AG08396 (cell line): ENCODE measurements at regions not wholly inside any gene's neighbourhood (a gene's known extent, or its start where the extent isn't known, plus 50 kb on each side); places are given as distances from the start of the nearest gene placed in this dataset.
"Not testable (repeated sequence)": the region's sequence is repeated elsewhere in the genome, so short reads cannot be mapped to it uniquely, and the experiment has no call there.

Experiments
- DNase-seq: peaks from one replicate; pipeline ENCODE4 v3.0.0; 2012; ENCODE audit warnings: low spot score, mixed read lengths

DNA sequence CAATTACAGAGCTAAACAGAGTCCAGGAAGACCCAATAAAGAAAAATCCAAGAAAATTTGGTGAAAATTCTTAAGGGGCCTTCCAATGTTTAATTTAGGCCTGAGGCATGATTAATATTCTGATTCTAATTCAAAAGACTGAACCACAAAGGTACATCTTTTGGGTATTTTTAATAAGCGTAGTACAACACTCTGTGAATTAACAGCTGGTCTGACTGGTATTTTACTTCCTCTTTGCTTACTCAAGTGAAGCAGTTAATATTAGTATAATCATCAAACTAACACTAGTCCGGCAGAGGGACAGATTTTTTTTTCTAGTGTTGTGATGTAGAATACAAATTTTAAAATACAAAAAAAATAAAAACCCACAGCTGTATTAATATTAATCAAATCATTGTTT lies 652.9 kb downstream of the NR4A2 start:
- DNase-seq = no peak

DNA sequence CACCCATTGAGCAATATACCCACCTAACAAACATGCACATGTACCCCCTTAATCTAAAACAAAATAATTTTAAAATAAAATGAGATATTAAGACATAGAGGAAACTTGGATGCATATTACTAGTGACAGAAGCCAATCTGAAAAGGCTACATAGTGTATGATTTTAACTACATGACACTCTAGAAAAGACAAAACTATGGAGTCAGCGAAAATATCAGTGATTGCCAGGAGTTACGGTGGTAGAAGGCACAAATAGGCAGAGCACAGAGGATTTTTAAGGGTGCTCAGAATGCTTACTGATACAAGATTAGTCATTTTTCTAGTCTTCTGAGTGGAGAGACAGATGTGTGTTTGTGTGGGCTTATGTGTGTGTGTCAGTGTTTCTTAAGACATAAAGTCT lies 656.6 kb downstream of the NR4A2 start:
- DNase-seq = no peak

DNA sequence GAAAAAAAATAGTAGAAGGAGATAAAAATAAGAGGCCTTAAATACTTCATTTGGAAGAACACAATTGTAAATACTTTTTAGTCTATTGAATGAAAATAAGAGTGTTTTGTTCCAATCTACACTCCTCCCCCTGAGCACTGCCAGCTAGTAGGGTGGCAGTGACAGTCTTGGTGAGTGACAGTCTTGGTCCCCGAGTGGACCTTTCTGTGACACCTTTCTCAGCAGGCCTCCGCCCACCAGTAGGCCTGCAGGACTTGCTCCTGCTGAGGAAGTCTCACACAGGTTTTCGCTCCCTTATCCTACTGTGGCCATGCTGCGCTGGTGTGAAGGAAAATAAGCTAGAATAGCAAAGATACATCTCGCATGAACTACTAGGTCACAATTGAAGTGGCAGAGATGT lies 666.8 kb downstream of the NR4A2 start:
- DNase-seq = no peak

DNA sequence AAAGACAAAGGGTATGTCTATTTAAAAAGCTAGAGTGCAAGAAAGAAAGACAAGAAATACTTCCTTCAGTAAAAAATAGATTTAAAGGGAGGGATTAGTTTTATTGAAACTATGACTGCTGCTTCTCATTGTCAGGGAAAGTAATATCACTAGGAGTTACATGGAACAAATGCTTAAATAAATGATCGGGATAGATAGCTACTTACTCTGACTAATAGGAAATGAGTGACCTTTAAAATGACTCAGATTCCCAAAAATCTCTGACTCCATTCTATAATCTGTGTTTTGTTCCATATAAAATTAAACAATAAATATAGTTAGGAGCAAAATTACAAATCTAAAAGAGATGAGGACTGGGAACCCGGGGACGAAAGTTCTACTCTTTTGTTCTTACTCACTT lies 669.3 kb downstream of the NR4A2 start:
- DNase-seq = no peak

DNA sequence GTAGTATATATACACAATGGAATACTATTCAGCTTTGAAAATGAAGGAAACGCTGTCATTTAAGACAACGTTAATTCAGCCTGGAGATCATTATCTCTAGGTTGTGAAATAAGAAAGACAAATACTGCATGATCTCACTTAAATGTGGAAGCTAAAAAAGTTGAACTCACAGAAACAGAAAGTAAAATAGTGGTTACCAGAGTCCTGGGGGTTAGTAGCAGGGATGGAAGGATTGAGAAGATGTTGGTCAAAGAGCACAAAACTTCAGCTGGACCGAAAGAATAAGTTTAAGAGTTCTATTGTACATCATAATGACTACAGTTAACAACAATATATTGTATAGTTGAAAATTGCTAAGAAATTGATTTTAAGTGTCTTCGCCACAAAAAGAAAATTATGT lies 670.3 kb downstream of the NR4A2 start:
- DNase-seq = no peak

DNA sequence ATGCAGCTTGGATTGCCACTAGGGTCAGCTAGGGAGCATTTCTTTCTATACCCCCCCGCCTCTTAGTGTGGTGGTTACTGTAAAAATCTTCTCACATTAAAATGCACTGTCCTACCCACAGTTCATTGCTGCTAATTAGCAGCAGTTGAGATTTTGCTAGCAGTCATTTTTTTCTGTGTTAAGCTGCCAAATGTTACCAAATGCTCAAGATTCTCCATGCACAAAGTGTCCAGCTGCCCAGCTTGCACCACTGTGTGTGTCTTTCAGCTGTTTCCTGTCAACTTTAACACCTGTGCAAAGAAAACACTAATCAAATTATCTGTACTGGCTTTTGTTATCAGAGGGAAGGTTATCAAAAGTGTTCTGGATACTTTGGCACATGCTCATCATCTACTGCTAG lies 679.3 kb downstream of the NR4A2 start:
- DNase-seq = no peak

DNA sequence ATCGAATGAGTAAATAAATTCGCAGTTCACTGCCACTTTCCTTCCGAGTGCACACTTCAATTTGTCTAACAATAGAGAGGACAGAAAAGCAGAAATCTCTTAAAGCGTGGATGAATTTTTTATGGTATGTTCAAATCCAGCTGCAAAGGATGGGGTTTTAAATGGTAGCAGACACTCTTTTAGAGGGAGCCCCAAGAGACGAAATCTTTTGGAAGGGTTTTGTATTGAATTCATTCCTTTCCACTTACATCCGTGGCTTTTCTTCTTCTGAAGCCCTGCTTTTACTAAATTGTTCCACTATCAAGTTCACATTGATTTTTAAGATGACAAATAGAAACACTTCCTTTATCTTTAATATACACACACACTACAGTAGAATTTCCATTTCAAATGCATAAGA lies 680.7 kb downstream of the NR4A2 start:
- no peak for DNase-seq

DNA sequence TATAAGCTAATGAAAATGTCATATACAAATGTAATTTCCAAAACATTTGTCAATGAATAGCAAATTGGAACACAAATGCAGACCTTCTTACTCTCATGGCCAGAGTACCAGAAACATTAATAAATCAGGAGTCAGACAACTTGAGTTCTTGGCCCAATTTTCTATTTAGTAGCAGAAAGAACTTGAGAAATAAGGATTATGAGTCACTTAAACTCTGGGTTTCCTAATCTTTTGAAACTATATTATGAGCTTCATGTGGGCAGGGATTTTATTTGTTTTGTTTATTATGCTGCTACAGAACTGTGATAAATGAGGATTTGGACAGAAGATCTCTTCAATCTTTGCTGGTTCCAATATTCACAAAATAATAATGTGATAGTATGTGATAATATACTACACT lies 686.7 kb downstream of the NR4A2 start:
- no peak for DNase-seq

DNA sequence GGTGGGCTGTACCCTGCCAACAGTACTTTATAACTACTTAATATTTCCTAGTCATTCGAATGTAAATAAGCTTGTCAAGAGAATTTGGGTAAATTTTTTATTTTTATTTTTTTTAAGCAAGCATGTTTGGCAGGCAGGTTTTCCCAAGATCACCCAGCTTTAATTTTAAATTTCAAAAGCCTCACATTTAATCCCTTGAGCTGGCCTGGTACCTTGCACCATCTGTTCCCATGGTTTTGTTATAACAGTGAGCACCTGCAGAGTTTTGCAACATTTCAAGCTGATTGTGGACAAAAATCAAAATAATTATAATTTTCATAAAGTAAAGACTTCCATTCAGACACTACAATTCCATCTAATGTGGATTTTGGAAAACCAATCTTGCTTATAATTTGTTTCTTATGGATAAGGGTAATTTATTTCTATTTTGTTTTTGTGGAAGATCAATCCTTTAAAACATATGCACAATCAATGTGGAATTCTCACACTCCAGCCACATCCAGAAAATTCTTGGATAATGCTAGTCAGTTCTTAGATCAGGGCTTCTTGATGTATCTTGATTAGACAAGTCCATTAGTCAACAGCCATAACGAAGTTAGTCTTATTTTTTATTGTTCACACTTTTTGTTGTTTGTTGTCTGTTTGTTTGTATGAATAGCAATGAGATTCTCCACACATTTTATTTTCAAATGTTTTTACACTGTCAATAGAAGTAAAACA lies 689.3 kb downstream of the NR4A2 start:
- DNase-seq = no peak

DNA sequence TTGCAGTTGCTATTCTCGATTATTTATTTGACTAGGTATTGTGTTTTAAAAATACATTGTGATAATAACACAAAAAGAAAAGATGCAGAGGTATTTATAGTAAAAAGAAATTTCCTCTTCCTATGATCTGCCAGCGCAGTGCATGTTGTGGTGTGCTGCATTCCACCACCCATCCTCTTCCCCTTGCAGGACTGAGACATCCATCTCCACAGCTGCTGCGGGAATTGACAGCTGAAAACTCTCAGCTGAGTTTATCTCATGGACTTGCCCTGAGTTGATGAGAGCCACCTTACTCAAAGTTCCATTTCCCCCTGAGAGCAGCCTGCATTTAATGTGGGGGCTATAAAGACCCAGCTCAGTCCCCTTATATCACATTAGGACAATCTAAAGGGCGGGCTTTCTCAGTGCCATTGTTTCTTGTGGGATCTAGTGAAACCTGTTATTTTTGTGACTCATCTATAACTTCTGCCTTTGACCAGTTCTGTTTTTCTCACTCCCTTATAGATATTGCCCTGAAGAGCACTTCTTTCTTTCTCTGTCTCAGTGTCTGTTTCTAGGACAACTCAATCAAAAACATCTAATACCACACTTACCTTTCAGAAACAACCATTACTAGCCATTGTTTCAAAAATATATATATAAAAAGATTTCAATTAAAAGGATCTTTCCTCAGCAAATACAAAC lies 698.5 kb downstream of the NR4A2 start:
- DNase-seq = no peak

DNA sequence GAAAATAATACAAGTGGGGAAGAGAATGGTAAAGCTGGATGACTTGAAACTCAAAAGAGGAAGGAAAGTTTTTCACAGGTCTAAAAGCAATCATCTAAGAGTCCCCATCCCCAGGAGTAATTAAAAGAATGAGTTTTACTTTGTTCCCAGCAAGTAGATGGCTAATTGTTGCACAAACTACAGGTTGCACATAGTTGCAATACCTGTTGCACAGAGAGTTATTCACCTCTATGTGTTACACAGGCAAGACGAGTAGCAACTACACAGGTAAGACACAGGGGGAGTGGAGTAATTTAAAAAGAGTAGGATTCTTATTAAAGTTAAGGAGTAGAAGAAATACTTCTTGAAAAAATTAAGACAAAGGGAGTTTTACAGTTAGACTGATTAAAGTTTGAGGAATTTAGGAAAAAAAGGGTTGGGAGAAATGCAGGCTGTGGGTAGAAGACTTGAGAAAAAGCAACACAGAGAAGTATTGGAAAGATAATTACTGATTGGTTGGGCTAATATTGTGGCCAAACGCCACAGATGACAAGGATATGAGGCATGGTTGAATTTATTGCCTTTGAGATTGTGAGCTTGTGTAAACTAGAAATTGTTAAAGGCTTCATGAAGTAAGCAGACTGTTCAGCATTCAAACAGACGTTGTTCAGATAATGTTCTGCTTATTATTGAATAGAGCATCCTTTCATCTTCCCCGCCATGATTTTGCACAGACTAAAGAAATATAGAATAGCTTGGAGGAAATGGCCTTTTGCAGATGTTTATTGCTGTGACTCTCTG lies 699.3 kb downstream of the NR4A2 start:
- DNase-seq = no peak

DNA sequence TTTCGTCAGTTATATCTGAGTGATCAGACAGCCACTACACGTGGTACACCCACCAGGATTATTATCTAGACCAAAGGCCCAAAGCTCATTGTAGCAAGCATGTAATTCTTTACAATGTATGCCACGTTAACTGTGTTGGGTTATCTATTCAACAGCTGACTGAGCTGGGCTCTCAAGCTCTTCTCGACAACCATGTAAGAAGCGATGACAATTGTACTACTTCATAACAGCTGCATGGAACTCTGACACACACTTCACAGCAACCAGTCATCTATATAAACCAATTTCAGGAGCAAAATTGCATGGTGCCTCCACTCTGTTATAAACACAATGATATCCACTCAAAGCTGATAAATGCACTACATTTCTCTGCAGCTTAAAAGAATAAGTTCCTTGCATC lies 701.8 kb downstream of the NR4A2 start:
- no peak for DNase-seq

DNA sequence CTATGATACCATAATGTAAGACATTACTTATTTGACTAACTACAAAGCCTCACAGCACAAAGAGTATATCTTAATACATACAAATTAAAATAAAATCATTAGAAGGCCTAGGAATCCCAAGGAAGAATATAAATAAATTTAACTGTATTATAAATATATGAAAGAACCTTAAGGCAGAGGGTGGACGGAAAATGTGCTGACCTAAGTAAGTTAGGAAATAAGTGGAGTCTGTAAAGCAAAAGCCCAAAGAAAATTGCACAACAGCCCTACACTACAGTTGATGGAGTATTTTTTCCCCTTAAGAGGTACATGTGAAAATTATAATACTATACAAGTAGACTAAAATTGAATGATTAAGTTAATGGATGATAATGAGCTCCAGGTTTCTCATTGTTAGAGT lies 710.1 kb downstream of the NR4A2 start:
- no peak for DNase-seq

DNA sequence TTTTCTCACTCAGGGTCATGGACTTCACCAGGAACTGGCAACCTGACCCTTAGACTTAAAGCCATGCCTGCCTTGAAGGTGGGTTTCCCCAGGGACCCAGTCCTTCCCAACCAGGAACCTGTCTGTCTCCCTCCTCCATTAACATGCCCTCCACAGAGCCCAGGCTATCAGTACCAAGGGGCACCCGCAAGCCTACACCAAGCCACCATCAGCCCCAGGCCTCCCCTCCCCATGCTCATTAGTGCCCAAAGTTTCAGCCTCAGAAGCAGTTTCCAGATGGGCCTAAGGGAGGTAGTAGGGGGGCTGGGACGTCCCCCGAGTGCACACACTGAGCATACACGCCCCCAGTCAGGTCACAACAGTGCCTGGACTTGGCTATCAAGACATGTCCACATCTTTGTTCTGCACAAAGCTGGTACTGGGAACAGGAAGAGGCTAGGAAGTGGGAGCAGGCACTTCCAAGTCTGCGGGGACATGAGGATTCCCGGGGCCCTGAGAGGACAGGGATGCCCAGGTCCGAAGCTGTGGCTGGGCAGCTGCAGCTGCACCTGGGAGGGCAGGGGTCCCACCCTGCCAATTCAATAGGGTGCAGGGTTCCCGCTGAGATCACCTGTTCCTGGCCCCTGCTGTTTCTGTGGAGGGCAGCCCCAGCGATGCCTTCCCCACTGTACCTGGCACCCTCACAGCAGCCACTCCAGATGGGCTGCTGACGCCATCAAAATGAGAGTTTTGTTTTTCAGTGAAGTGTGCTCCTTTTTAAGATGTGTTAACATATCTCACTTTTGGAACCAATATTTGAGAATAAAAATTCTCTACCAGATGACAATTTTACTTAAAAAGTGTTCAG lies 731.4 kb downstream of the NR4A2 start:
- no peak for DNase-seq

DNA sequence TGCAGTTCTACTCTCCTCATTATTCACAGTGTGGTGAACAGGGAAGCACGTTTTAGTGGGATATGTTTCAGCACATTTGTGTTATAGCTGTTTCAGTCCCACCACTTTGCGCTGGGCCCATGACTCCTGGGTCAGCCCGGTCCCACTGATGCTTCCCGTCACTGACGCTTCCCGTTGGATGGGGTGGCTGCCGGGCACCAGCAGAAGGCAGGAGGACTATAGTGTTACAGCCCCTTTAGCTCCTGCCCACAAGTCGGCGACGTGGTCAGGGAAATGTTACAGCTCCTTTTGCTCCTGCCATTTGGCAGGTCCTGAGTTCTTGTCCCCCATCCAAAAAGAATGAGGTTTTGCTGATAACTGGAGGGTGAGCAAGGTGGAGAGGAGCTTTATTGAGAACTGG lies 732.2 kb downstream of the NR4A2 start:
- DNase-seq = no peak

DNA sequence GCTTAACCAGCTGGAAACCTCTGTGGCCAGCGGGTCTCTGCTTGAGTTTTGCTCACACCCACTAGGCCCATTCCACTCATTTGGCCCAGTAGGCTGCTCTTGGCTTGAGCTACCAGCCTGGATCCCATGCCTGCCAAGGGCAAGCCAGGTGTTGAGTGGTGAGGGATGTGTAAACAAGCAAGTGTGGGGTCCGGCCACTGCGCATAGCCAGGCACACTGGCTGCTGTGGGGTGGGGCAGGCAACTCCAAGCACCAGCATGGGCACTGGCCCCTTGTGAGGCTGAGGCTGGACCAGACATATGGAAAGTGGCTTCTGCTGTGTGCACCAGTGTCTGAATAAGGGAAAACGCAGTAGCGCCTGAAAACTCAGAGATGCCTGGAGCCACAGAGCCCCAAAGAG lies 732.7 kb downstream of the NR4A2 start:
- DNase-seq = no peak

DNA sequence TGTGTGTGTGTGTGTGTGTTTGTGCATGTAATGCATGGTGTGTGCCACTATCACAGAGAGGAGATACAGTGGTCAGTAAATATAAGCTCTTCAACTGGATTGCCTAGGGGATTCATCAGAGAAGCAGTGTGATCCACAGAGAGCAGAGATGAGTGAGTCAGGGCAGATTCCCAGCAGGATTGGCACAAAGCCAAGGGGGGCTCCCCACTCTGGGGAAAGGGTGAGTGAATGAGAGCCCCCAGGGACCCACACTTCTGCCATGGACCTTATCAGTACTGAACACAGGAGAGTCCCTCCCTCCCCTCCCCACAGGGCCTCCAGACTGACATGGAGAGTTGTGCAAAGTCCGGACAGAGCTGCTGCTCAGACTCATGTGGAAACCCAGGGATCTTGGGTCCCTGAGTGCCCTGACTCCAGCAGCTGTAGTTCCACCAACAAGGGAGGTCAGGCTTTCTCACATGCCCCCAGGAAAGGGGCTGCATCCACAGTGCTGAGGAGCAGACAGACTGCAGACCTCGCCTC lies 748.8 kb downstream of the NR4A2 start:
- no peak for DNase-seq

DNA sequence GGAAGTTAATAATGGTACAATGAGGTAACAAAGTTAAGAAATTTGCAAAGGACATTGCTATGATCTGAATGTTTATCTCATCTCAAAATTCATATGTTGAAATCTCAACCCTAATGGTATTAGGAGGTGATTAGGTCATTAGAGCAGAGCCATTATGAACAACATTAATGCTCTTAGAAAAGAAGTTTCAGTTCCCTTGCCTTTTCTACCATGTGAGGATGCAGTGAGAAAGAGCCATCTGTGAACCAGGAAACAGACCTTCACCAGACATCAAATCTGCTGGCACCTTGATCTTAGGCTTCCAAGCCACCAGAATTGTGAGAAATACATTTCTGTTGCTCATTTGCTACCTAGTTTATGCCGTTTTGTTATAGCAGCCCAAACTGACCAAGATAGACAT lies 757.6 kb downstream of the NR4A2 start:
- no peak for DNase-seq

DNA sequence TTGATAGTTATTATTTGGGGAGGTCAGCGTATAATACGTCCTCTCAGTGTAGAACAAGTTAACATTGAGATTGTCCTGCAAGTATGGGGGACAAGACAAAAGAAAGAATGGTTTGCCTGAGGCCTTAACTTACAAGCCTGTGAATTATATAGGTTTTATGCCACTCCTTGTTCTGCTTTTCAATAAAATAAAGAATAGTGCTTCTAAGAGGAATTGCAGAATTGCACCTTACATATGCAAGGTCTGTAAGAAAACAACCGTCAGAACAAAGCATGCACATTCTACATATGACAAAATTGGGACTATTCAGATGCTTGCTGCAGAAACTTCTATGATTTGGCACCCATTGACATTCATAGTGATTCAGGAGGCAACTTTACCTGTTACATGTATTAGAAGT lies 785.0 kb downstream of the NR4A2 start:
- DNase-seq = no peak

DNA sequence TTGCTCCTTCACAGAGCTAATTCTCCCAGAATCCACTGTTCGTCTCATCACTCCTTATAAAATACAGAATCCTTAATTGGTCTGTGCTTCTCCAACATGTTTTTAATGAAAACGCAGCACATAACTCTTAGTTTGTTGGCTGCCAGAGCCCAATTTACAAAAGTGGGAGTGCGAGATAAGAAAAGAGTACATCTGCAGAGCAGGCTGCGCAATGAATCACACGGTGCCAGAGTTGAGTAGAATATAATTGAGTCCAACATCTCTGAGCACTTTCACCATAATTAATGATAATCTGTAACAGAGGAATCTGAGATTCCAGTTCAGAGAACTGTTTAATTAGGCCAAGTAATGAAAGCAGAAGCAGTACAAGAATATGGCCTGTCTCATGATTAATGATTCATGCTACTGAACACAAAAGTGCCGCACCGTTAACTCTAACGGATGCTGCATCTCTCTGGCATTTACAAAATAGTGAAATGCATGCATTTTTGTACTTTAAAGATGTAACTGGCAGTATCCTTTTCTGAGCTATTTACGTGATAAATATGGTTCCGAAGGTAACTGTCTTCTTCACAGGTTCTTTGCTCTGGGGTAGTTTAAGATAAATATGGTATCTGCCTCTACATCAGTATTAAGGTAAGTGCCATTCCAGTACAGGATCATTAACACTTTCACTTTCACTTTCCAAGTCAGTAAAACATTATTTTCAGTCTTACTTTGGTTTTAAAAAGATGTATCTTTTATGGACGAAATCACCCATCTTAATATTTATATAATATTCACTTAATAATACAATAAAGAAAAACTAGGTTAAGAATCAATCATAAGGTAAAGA lies 785.6 kb downstream of the NR4A2 start:
- DNase-seq = peak; percentile 1

DNA sequence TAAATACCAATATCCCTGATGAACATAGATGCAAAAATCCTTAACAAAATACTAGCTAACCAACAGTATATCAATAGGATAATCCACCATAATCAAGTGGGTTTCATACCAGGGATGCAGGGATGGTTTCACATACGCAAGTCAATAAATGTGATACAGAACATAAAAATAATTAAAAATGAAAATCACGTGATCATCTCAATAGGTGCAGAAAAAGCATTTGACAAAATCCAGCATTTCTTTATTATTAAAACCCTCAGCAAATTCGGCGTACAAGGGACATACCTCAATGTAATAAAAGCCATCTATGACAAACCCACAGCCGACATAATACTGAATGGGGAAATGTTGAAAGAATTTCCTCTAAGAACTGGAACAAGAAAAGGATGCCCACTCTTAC lies 793.5 kb downstream of the NR4A2 start:
- not testable (repeated sequence) for DNase-seq
